Hepatocyte (in vitro differentiated cells): ENCODE measurements at regions not wholly inside any gene's neighbourhood (a gene's known extent, or its start where the extent isn't known, plus 50 kb on each side); places are given as distances from the start of the nearest gene placed in this dataset.

Experiments
- EZH2 ChIP-seq: fragments of 200-600 bp; sonication (generic); IDR thresholded peaks from 2 replicates; pipeline ENCODE4 v1.6.1; 2016; ENCODE audit warnings: antibody characterized with exemption, mild to moderate bottlenecking, borderline replicate concordance
- EZH2phosphoT487 ChIP-seq: fragments of 200-600 bp; sonication (generic); IDR thresholded peaks from one replicate; pipeline ENCODE4 v1.6.1; 2018; ENCODE audit warnings: antibody characterized with exemption, mild to moderate bottlenecking, low read depth, moderate library complexity; ENCODE audit not compliant: unreplicated experiment, severe bottlenecking
- TF ChIP-seq, protein P1 (sequence below): fragments of 200-600 bp; sonication (generic); IDR thresholded peaks from 2 replicates; pipeline ENCODE4 v1.5.1; 2016; ENCODE audit warnings: antibody characterized with exemption, mild to moderate bottlenecking; ENCODE audit not compliant: poor library complexity

DNA sequence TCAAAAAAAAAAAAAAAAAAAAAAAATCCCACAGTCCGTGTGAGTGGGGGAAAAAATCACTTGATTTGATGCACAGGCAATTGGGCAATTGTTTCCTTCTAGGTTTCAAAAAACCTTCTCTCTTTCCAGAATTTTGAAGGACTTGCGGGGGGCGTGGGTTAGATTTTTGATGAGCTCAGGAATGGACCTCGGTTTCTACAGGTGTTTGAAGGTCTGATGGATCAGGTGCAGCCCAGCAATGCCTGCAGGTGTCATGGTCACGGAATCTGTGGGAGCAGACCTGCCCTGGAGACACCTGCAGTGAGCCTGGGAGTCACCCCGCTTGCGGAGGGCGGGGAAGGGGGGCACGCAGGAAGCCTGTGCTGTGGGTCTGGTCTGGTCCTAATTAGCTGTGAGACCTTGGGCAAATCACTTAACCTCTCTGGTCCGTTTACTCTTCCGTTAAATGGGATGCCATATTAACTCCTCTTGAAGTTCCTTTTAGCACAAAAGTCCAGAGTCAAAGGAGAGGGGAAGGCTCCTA lies 174.2 kb downstream of the IRF8 start:
- TF ChIP-seq, protein P1, sequence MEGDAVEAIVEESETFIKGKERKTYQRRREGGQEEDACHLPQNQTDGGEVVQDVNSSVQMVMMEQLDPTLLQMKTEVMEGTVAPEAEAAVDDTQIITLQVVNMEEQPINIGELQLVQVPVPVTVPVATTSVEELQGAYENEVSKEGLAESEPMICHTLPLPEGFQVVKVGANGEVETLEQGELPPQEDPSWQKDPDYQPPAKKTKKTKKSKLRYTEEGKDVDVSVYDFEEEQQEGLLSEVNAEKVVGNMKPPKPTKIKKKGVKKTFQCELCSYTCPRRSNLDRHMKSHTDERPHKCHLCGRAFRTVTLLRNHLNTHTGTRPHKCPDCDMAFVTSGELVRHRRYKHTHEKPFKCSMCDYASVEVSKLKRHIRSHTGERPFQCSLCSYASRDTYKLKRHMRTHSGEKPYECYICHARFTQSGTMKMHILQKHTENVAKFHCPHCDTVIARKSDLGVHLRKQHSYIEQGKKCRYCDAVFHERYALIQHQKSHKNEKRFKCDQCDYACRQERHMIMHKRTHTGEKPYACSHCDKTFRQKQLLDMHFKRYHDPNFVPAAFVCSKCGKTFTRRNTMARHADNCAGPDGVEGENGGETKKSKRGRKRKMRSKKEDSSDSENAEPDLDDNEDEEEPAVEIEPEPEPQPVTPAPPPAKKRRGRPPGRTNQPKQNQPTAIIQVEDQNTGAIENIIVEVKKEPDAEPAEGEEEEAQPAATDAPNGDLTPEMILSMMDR, result no peak
- TF ChIP-seq EZH2, result no peak
- no peak for TF ChIP-seq EZH2phosphoT487
